Peyer's patch (tissue), 4 donors: ENCODE measurements at regions not wholly inside any gene's neighbourhood (a gene's known extent, or its start where the extent isn't known, plus 50 kb on each side); places are given as distances from the start of the nearest gene placed in this dataset.

Source experiments
- DNase-seq, 3 donors: peaks; one replicate each; pipeline ENCODE4 v3.0.0-alpha.2; 2017 to 2019
- H3K27ac ChIP-seq, 4 donors: fragments of 200-600 bp; sonication (generic); one replicate each; pipeline ENCODE4 v1.5.1; 2016 to 2019
- H3K27me3 ChIP-seq, 2 donors: fragments of 200-600 bp; sonication (generic); one replicate each; pipeline ENCODE4 v1.5.1; 2019
- H3K36me3 ChIP-seq, 3 donors: fragments of 200-600 bp; sonication (generic); one replicate each; pipeline ENCODE4 v1.5.1; 2016 to 2019
- H3K4me1 ChIP-seq, 4 donors: fragments of 200-600 bp; sonication (generic); one replicate each; pipeline ENCODE4 v1.5.1; 2016 to 2019
- H3K4me3 ChIP-seq, 4 donors: fragments of 200-600 bp; sonication (generic); 1 replicate in 3 of 4; 2 replicates in 1 of 4; pipeline ENCODE4 v1.5.1; 2016 to 2019; ENCODE audit warnings: mild to moderate bottlenecking in 1 of 4
- H3K9me3 ChIP-seq, 4 donors: fragments of 200-600 bp; sonication (generic); one replicate each; pipeline ENCODE4 v1.5.1; 2016 to 2019; ENCODE audit warnings: mild to moderate bottlenecking in 1 of 4
- POLR2A ChIP-seq, 2 donors: fragments of 450-650 bp; IDR thresholded peaks; one replicate each; pipeline ENCODE4 v1.5.1; 2017; ENCODE audit warnings: antibody characterized with exemption in 2 of 2, mild to moderate bottlenecking in 2 of 2, moderate library complexity in 2 of 2
- TF ChIP-seq, protein P1 (sequence below), 6 experiments: fragments of 450-650 bp in 4 of 6; fragments of 200-600 bp in 2 of 6; sonication (generic) in 1 of 6; IDR thresholded peaks; one replicate each; pipeline ENCODE4 v1.5.1; 2017 to 2019; ENCODE audit warnings: antibody characterized with exemption in 6 of 6, mild to moderate bottlenecking in 3 of 6, moderate library complexity in 1 of 6

DNA sequence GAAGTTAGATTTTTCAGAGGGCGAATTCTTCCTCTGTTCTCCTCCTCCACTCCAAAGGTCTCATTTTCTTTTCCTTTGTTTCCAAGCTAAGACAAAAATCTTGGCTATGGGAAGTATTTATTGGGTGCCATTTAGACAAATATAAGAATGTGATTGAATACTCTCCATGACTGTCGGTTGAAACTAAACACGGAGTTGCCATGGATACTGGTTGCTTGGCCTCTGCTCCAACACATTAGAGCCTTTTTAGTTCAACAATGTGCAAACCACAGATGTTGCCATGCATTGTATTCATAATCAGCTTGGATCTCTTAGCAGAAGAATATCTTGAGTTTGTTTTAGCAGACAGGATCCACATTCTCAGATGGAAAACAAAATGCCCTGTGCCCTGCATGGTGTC lies 366.5 kb upstream of the LCORL start:
- Histone ChIP-seq H3K4me3 (no peak overlapping the region), H3K9me3 (no peaks in the 10 kb centered on the region), H3K4me1 (no peaks in the 10 kb centered on the region), H3K27me3 (no peaks in the 10 kb centered on the region), H3K36me3 (no peaks in the 10 kb centered on the region), H3K27ac (no peak overlapping the region)
- TF ChIP-seq, protein P1, sequence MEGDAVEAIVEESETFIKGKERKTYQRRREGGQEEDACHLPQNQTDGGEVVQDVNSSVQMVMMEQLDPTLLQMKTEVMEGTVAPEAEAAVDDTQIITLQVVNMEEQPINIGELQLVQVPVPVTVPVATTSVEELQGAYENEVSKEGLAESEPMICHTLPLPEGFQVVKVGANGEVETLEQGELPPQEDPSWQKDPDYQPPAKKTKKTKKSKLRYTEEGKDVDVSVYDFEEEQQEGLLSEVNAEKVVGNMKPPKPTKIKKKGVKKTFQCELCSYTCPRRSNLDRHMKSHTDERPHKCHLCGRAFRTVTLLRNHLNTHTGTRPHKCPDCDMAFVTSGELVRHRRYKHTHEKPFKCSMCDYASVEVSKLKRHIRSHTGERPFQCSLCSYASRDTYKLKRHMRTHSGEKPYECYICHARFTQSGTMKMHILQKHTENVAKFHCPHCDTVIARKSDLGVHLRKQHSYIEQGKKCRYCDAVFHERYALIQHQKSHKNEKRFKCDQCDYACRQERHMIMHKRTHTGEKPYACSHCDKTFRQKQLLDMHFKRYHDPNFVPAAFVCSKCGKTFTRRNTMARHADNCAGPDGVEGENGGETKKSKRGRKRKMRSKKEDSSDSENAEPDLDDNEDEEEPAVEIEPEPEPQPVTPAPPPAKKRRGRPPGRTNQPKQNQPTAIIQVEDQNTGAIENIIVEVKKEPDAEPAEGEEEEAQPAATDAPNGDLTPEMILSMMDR (IDR thresholded peaks at IDR 0.05) = no peak
- no peak for TF ChIP-seq POLR2A (IDR thresholded peaks at IDR 0.05)
- DNase-seq = no peak

DNA sequence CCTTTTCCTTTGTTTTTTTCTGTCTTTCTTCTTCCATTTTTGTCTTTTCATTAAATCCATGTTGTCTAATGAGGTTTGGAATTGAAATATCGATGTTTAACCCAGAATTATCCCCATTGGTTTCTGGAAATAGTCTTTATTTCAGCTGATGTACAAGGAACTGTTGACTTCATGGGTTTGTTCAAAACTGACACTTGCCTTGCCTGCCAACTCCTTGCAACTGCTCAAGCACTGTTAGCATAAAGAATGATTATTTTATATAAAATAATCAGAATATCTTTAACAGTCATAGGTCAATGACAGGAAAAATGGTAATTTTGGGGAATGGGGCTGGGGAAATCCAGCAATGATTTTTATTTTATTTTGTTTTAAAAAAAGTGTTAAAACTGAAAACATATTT lies 359.6 kb upstream of the LCORL start:
- Histone ChIP-seq H3K27ac (no peak overlapping the region), H3K4me3 (no peak overlapping the region), H3K36me3 (no peaks in the 10 kb centered on the region), H3K4me1 (no peaks in the 10 kb centered on the region), H3K27me3 (no peaks in the 10 kb centered on the region), H3K9me3 (no peaks in the 10 kb centered on the region)
- DNase-seq = no peak
- TF ChIP-seq, protein P1 (IDR thresholded peaks at IDR 0.05) = no peak
- TF ChIP-seq POLR2A (IDR thresholded peaks at IDR 0.05) = no peak

- no peak for DNase-seq
- Histone ChIP-seq H3K9me3 (no peaks in the 10 kb centered on the region), H3K4me1 (no peaks in the 10 kb centered on the region), H3K4me3 (no peak overlapping the region), H3K27me3 (no peaks in the 10 kb centered on the region), H3K27ac (no peak overlapping the region), H3K36me3 (no peaks in the 10 kb centered on the region)
- TF ChIP-seq, protein P1 (IDR thresholded peaks at IDR 0.05) = no peak
- no peak for TF ChIP-seq POLR2A (IDR thresholded peaks at IDR 0.05)
Observed at GRCh38 chr4:18369561-18369960, 348.0 kb upstream of the LCORL start.

DNA sequence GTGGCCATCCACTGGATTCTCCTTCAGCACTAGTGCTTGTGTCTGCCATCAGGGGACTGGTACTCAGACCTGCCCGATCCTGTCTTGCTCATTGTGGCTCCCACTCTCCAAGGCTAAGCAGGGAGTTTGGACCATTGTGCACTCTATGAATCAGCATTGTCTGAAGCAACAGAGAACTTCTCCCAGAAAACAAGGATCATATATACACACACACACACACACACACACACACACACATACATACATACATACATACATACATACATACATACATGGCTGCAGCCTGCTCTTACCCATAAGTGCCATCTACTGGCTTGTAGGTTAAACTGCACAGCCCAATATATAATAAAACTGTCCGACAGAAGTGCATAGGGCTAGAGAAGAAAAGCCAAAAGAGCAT lies 345.3 kb upstream of the LCORL start:
- Histone ChIP-seq H3K4me3 (no peak overlapping the region), H3K27me3 (no peaks in the 10 kb centered on the region), H3K27ac (no peak overlapping the region), H3K36me3 (no peaks in the 10 kb centered on the region), H3K9me3 (no peaks in the 10 kb centered on the region), H3K4me1 (no peaks in the 10 kb centered on the region)
- DNase-seq = no peak
- TF ChIP-seq, protein P1 (IDR thresholded peaks at IDR 0.05) = peak in 4 of 6 experiments; percentile 49 to 90 (median 85)
- TF ChIP-seq POLR2A (IDR thresholded peaks at IDR 0.05) = no peak

- Histone ChIP-seq H3K4me1 (no peaks in the 10 kb centered on the region), H3K36me3 (no peaks in the 10 kb centered on the region), H3K27me3 (no peaks in the 10 kb centered on the region), H3K27ac (no peak overlapping the region), H3K4me3 (no peak overlapping the region), H3K9me3 (no peaks in the 10 kb centered on the region)
- DNase-seq = no peak
- no peak for TF ChIP-seq POLR2A (IDR thresholded peaks at IDR 0.05)
- TF ChIP-seq, protein P1 (IDR thresholded peaks at IDR 0.05) = no peak
Observed at GRCh38 chr4:18366136-18366535, 344.6 kb upstream of the LCORL start.

DNA sequence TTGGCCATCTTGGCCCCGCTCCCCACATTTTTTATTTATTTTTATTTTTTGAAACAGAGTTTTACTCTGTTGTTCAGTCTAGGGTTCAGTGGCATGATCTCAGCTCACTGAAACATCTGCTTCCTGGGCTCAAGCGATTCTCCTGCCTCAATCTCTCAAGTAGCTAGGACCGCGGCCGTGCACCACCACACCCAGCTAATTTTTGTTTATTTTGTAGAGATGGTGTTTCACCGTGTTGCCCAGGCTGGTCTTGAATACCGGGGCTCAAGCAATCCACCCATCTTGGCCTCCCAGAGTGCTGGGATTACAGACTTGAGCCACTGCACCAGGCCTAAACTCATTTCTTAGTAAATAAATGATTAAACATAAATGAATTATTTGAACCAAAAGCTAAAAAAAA lies 322.0 kb upstream of the LCORL start:
- no peaks in the 10 kb centered on the region for H3K4me1 ChIP-seq
- H3K9me3 ChIP-seq = no peaks in the 10 kb centered on the region
- H3K27ac ChIP-seq = no peak overlapping the region
- H3K4me3 ChIP-seq = no peak overlapping the region
- no peaks in the 10 kb centered on the region for H3K36me3 ChIP-seq
- TF ChIP-seq, protein P1 (IDR thresholded peaks at IDR 0.05) = no peak
- no peak for TF ChIP-seq POLR2A (IDR thresholded peaks at IDR 0.05)
- no peaks in the 10 kb centered on the region for H3K27me3 ChIP-seq
- DNase-seq = no peak
